ENCODE measurements at regions not wholly inside any gene's neighbourhood (a gene's known extent, or its start where the extent isn't known, plus 50 kb on each side); places are given as distances from the start of the nearest gene placed in this dataset.

DNA sequence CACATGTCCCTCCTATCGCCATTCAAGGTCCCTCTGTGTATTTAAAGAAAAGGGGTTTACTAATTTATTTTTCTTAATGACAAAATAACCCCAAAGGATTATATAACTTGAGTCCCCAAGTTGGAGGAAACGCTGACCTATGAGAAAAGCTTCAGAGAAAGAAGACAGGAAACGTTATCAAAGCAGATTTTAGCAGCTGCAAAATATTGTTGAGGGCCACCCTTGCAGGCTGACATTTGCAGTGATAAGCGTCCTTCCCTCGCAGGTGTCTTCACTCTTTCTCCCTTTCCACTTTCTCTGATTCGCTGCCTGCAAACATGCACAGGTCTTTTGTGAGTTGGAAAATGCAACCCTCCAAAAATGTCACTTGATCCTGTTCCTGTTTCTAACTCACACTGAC, 103.2 kb upstream of the RIPOR2 start:
- peak overlapping the region; percentile 21 to 97 for H3K27ac ChIP-seq (ENCODE audit: insufficient read depth in 1 of 2, low read depth in 1 of 2, low read length in 2 of 2, poor library complexity in 1 of 2, severe bottlenecking in 2 of 2)
- H3K9me3 ChIP-seq (ENCODE audit: control extremely low read depth in 1 of 5, control insufficient read depth in 4 of 5, insufficient read depth in 2 of 5, low read depth in 1 of 5, low read length in 4 of 5) = no peaks in the 10 kb centered on the region
- ChIA-PET POLR2A (interaction anchor here (1.4 kb wide), 1 partner anchor 15 kb away, joined by 4 read pairs; no protein-coding TSS in a partner anchor), CTCF (interaction anchor here (0.7 to 7.7 kb wide), 6 partner anchors 11 to 42 kb away, joined by 3 to 63 read pairs (median 16); no protein-coding TSS in a partner anchor)
- WGBS (ENCODE audit: insufficient coverage) = 8% methylated on average over 4 of the region's 6 CpGs
- no peak for DNase-seq
- peak overlapping the region in 6 of 7 experiments; percentile 3 to 96 (median 86) for H3K4me3 ChIP-seq (ENCODE audit: control insufficient read depth in 1 of 7, extremely low read depth in 1 of 7, insufficient read depth in 4 of 7, low read depth in 2 of 7, low read length in 6 of 7)
- no peaks in the 10 kb centered on the region for H3K27me3 ChIP-seq (replicated peaks in 2 of 5; ENCODE audit: control insufficient read depth in 4 of 5, insufficient read depth in 5 of 5, low read length in 4 of 5)
- H3K36me3 ChIP-seq (ENCODE audit: control insufficient read depth in 4 of 4, insufficient read depth in 4 of 4, low read length in 3 of 4) = peaks cover 0 to 4% (median 0%) of the 10 kb centered on the region in 4 experiments
- peaks cover 45 to 90% (median 70%) of the 10 kb centered on the region in 4 experiments for H3K4me1 ChIP-seq (ENCODE audit: control extremely low read depth in 1 of 4, control insufficient read depth in 4 of 4, insufficient read depth in 4 of 4, low read length in 3 of 4)

DNA sequence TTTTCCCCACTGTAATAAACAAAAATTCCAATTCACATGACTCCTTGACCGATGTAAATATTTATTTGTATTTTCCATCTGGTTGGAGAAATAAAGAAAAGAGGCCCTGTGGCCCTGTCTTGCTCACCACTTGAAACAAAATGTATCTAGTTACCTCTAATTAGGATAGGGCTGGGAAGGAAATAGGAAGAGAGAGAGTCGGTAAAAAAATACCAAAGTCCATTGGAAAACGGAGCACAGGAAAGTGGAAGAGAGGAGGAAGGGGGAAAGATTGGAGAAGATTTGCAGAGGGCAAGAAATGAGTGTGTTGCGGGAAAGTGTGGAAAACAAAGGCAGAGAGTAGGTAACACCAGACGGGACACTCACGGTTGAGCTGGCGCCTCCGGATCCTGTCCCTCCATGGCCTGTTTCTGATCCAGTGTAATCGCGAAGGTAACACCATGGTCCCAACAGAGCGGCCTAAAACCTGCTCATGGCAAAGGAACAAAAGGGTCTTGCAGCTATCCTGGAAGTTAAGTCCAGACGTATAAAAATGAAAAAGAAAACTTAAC, 105.8 kb upstream of the RIPOR2 start:
- peaks cover 33 to 66% (median 47%) of the 10 kb centered on the region in 4 experiments for H3K4me1 ChIP-seq (ENCODE audit: control extremely low read depth in 1 of 4, control insufficient read depth in 4 of 4, insufficient read depth in 4 of 4, low read length in 3 of 4)
- no peaks in the 10 kb centered on the region for H3K9me3 ChIP-seq (ENCODE audit: control extremely low read depth in 1 of 5, control insufficient read depth in 4 of 5, insufficient read depth in 2 of 5, low read depth in 1 of 5, low read length in 4 of 5)
- CTCF ChIA-PET = interaction anchor here (0.8 to 3.9 kb wide), 13 partner anchors 9 to 185 kb away, joined by 3 to 33 read pairs (median 6); no protein-coding TSS in a partner anchor
- H3K4me3 ChIP-seq (ENCODE audit: control insufficient read depth in 1 of 7, extremely low read depth in 1 of 7, insufficient read depth in 4 of 7, low read depth in 2 of 7, low read length in 6 of 7) = peak overlapping the region; percentile 42 to 96 (median 89)
- H3K36me3 ChIP-seq (ENCODE audit: control insufficient read depth in 4 of 4, insufficient read depth in 4 of 4, low read length in 3 of 4) = peaks cover 0 to 4% (median 0%) of the 10 kb centered on the region in 4 experiments
- H3K27me3 ChIP-seq (replicated peaks in 2 of 5; ENCODE audit: control insufficient read depth in 4 of 5, insufficient read depth in 5 of 5, low read length in 4 of 5) = no peaks in the 10 kb centered on the region
- H3K27ac ChIP-seq (ENCODE audit: insufficient read depth in 1 of 2, low read depth in 1 of 2, low read length in 2 of 2, poor library complexity in 1 of 2, severe bottlenecking in 2 of 2) = peak overlapping the region; percentile 97
- no peak for DNase-seq
- WGBS (ENCODE audit: insufficient coverage) = 3% methylated on average over 8 of the region's 12 CpGs
- POLR2A ChIA-PET = interaction anchor here (0.6 kb wide), 2 partner anchors 22 to 187 kb away, joined by 4 to 5 read pairs; no protein-coding TSS in a partner anchor

DNA sequence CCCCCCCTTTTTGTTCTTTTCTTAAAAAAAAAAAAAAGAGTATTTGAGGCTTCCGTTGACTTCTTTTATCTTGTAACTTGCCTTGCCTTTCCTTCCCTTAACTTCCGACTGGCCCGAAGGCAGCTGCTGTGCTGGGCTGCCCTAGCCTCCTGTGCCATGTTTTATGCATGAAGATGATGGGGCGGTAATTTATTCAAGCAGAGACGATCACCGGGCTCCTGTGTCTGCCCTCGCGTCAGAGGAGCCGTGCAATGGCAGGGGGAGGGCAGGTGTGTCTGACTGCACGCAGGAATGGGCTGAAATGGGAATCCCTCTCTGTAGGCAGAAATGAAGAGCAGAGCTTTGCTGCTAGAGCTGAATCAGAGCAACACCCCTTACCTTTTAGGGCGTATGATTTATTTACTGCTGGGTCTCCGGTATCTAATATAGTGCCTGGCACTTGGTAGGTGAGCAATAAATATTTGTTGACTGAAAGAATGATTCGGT, 106.3 kb upstream of the RIPOR2 start:
- peak in 2 of 3 donors; percentile 76 to 86 for DNase-seq
- Histone ChIP-seq H3K27me3 (replicated peaks in 2 of 5; ENCODE audit: control insufficient read depth in 4 of 5, insufficient read depth in 5 of 5, low read length in 4 of 5) (no peaks in the 10 kb centered on the region), H3K4me3 (ENCODE audit: control insufficient read depth in 1 of 7, extremely low read depth in 1 of 7, insufficient read depth in 4 of 7, low read depth in 2 of 7, low read length in 6 of 7) (peak overlapping the region; percentile 42 to 96 (median 89)), H3K9me3 (ENCODE audit: control extremely low read depth in 1 of 5, control insufficient read depth in 4 of 5, insufficient read depth in 2 of 5, low read depth in 1 of 5, low read length in 4 of 5) (no peaks in the 10 kb centered on the region), H3K4me1 (ENCODE audit: control extremely low read depth in 1 of 4, control insufficient read depth in 4 of 4, insufficient read depth in 4 of 4, low read length in 3 of 4) (peaks cover 28 to 61% (median 42%) of the 10 kb centered on the region in 4 experiments), H3K36me3 (ENCODE audit: control insufficient read depth in 4 of 4, insufficient read depth in 4 of 4, low read length in 3 of 4) (peaks cover 0 to 4% (median 0%) of the 10 kb centered on the region in 4 experiments), H3K27ac (ENCODE audit: insufficient read depth in 1 of 2, low read depth in 1 of 2, low read length in 2 of 2, poor library complexity in 1 of 2, severe bottlenecking in 2 of 2) (peak overlapping the region; percentile 97)
- ChIA-PET POLR2A (interaction anchor here (0.6 kb wide), 2 partner anchors 23 to 187 kb away, joined by 4 to 5 read pairs; no protein-coding TSS in a partner anchor), CTCF (interaction anchor here (0.8 to 3.9 kb wide), 15 partner anchors 8 to 186 kb away, joined by 3 to 33 read pairs (median 6); no protein-coding TSS in a partner anchor)
- 0% methylated on average over 7 of the region's 13 CpGs for WGBS (ENCODE audit: insufficient coverage)

DNA sequence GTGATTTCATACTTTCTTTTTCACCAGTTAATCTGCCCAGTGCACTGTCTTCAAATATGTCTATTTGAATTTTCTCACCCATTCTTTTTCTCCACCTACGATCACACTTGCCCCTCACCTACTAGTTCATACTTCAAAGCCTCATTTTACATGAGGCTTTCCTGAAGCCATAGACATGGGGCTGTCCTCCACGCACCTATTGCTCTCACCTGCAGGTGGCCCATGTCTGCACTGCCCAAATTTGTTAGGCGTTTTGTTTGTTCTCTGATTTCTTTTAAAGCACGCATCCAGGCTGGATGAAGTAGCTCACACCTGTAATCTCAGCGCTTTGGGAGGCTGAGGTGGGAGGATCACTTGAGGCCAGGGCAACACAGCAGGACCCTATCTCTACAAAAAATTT, 106.8 kb upstream of the RIPOR2 start:
- Histone ChIP-seq H3K27ac (ENCODE audit: insufficient read depth in 1 of 2, low read depth in 1 of 2, low read length in 2 of 2, poor library complexity in 1 of 2, severe bottlenecking in 2 of 2) (peak overlapping the region; percentile 97), H3K4me1 (ENCODE audit: control extremely low read depth in 1 of 4, control insufficient read depth in 4 of 4, insufficient read depth in 4 of 4, low read length in 3 of 4) (peaks cover 26 to 56% (median 38%) of the 10 kb centered on the region in 4 experiments), H3K27me3 (replicated peaks in 2 of 5; ENCODE audit: control insufficient read depth in 4 of 5, insufficient read depth in 5 of 5, low read length in 4 of 5) (no peaks in the 10 kb centered on the region), H3K9me3 (ENCODE audit: control extremely low read depth in 1 of 5, control insufficient read depth in 4 of 5, insufficient read depth in 2 of 5, low read depth in 1 of 5, low read length in 4 of 5) (no peaks in the 10 kb centered on the region), H3K4me3 (ENCODE audit: control insufficient read depth in 1 of 7, extremely low read depth in 1 of 7, insufficient read depth in 4 of 7, low read depth in 2 of 7, low read length in 6 of 7) (peak overlapping the region in 6 of 7 experiments; percentile 70 to 96 (median 91)), H3K36me3 (ENCODE audit: control insufficient read depth in 4 of 4, insufficient read depth in 4 of 4, low read length in 3 of 4) (peaks cover 0 to 4% (median 0%) of the 10 kb centered on the region in 4 experiments)
- CTCF ChIA-PET = interaction anchor here (0.8 to 3.9 kb wide), 21 partner anchors 8 to 185 kb away, joined by 3 to 33 read pairs (median 6); no protein-coding TSS in a partner anchor
- POLR2A ChIA-PET = interaction anchor here (0.6 to 1.1 kb wide), 3 partner anchors 10 to 186 kb away, joined by 3 to 5 read pairs (median 4); no protein-coding TSS in a partner anchor
- DNase-seq = peak in 1 of 3 donors; percentile 57
- 44% methylated on average over 3 of the region's 5 CpGs for WGBS (ENCODE audit: insufficient coverage)

DNA sequence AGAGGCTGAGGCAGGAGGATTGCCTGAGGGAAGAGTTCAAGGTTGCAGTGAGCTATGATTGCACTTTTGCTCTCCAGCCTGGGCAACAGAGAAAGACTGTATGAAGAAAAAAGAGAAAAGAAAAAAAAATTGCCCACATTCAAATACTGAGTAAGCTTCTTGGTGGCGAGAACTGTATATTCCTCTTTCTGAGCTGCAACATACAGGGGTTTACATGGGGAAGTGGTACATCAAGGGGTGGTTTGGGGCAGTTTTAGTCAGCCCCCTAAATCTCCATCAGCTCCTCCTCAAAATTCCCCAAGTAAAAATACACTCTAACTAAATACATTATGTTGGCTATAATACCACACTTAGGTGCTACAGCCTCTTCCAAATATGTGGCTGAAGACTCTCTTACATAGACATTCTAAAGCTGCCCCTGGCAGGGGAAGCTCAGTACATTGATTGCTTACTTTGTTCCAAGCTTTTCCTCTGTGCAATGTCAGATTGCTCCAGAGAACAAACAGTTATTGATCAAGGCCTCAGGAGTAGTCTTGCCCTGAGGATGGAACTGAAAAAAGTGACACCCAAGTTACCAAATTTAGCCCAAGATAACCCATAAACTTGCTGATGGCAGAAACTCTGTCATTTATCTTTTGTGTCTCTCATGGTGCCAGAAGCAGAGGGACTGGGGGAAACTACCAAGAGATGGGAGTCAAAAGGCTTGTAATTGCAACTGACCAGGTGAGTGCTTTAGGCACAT, 107.4 kb upstream of the RIPOR2 start:
- Histone ChIP-seq H3K27me3 (replicated peaks in 2 of 5; ENCODE audit: control insufficient read depth in 4 of 5, insufficient read depth in 5 of 5, low read length in 4 of 5) (no peaks in the 10 kb centered on the region), H3K4me3 (ENCODE audit: control insufficient read depth in 1 of 7, extremely low read depth in 1 of 7, insufficient read depth in 4 of 7, low read depth in 2 of 7, low read length in 6 of 7) (peak overlapping the region in 3 of 7 experiments; percentile 82 to 96 (median 93)), H3K36me3 (ENCODE audit: control insufficient read depth in 4 of 4, insufficient read depth in 4 of 4, low read length in 3 of 4) (peaks cover 0 to 4% (median 0%) of the 10 kb centered on the region in 4 experiments), H3K9me3 (ENCODE audit: control extremely low read depth in 1 of 5, control insufficient read depth in 4 of 5, insufficient read depth in 2 of 5, low read depth in 1 of 5, low read length in 4 of 5) (no peaks in the 10 kb centered on the region), H3K27ac (ENCODE audit: insufficient read depth in 1 of 2, low read depth in 1 of 2, low read length in 2 of 2, poor library complexity in 1 of 2, severe bottlenecking in 2 of 2) (peak overlapping the region in 1 of 2 experiments; percentile 97), H3K4me1 (ENCODE audit: control extremely low read depth in 1 of 4, control insufficient read depth in 4 of 4, insufficient read depth in 4 of 4, low read length in 3 of 4) (peaks cover 23 to 50% (median 36%) of the 10 kb centered on the region in 4 experiments)
- POLR2A ChIA-PET = interaction anchor here (1.1 kb wide), 1 partner anchor 9 kb away, joined by 3 read pairs; no protein-coding TSS in a partner anchor
- peak in 2 of 3 donors; percentile 83 to 86 for DNase-seq
- no CpG with 5 or more reads among the region's 1 CpG for WGBS (ENCODE audit: insufficient coverage)
- CTCF ChIA-PET = interaction anchor here (0.8 to 3.9 kb wide), 20 partner anchors 7 to 186 kb away, joined by 3 to 33 read pairs (median 6); no protein-coding TSS in a partner anchor

DNA sequence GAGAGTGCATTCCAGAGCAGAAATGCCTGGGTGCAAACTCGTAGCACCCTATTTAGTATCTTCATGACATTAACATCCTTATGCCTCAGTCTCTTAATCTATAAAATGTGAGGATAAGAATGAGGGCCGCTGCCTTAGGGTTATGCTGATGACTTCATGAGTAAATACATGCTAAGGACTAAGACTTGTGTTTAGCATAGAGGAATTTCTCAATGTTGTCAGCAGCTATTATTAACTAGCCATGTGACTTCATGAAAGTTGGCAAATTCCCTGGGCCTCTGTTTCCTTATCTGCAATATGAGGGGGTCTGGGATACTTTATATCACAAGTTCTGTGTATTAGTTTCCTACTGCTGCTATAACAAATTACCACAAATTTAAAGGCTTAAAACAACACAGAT, 108.1 kb upstream of the RIPOR2 start:
- Histone ChIP-seq H3K36me3 (ENCODE audit: control insufficient read depth in 4 of 4, insufficient read depth in 4 of 4, low read length in 3 of 4) (no peaks in the 10 kb centered on the region), H3K27ac (ENCODE audit: insufficient read depth in 1 of 2, low read depth in 1 of 2, low read length in 2 of 2, poor library complexity in 1 of 2, severe bottlenecking in 2 of 2) (no peak overlapping the region), H3K4me3 (ENCODE audit: control insufficient read depth in 1 of 7, extremely low read depth in 1 of 7, insufficient read depth in 4 of 7, low read depth in 2 of 7, low read length in 6 of 7) (peak overlapping the region in 1 of 7 experiments; percentile 2), H3K27me3 (replicated peaks in 2 of 5; ENCODE audit: control insufficient read depth in 4 of 5, insufficient read depth in 5 of 5, low read length in 4 of 5) (no peaks in the 10 kb centered on the region), H3K4me1 (ENCODE audit: control extremely low read depth in 1 of 4, control insufficient read depth in 4 of 4, insufficient read depth in 4 of 4, low read length in 3 of 4) (peaks cover 19 to 43% (median 30%) of the 10 kb centered on the region in 4 experiments), H3K9me3 (ENCODE audit: control extremely low read depth in 1 of 5, control insufficient read depth in 4 of 5, insufficient read depth in 2 of 5, low read depth in 1 of 5, low read length in 4 of 5) (no peaks in the 10 kb centered on the region)
- DNase-seq = no peak
- ChIA-PET CTCF (interaction anchor here (1.1 to 3.9 kb wide), 8 partner anchors 10 to 110 kb away, joined by 3 to 33 read pairs (median 6); no protein-coding TSS in a partner anchor), POLR2A (interaction anchor here (1.1 kb wide), 1 partner anchor 8 kb away, joined by 3 read pairs; no protein-coding TSS in a partner anchor)
- no CpG with 5 or more reads among the region's 2 CpGs for WGBS (ENCODE audit: insufficient coverage)

Data from common myeloid progenitor, CD34-positive (primary cell).